GM21717 (cell line): ENCODE measurements at regions not wholly inside any gene's neighbourhood (a gene's known extent, or its start where the extent isn't known, plus 50 kb on each side); places are given as distances from the start of the nearest gene placed in this dataset.

Experiments used
- ATAC-seq: cut with Tn5 transposase; IDR thresholded peaks from one replicate; pipeline ENCODE4 v1.9.1; 2021; ENCODE audit warnings: mild to moderate bottlenecking, moderate library complexity; ENCODE audit not compliant: unreplicated experiment

- no peak for ATAC-seq
Observed at GRCh38 chr7:25279705-25280104, 51.4 kb upstream of the NPVF start.

GRCh38 chr7:25280181-25280580, 51.9 kb upstream of the NPVF start:
- ATAC-seq, result no peak

GRCh38 chr7:25282194-25282593, 53.9 kb upstream of the NPVF start:
- no peak for ATAC-seq

GRCh38 chr7:25286756-25287155, 58.5 kb upstream of the NPVF start:
- no peak for ATAC-seq

GRCh38 chr7:25287291-25287690, 59.0 kb upstream of the NPVF start:
- no peak for ATAC-seq

GRCh38 chr7:25288556-25289307, 60.4 kb upstream of the NPVF start:
- no peak for ATAC-seq

GRCh38 chr7:25289518-25289917, 61.2 kb upstream of the NPVF start:
- no peak for ATAC-seq

- no peak for ATAC-seq
Observed at GRCh38 chr7:25294624-25295023, 66.3 kb upstream of the NPVF start.

GRCh38 chr7:25295387-25295786, 67.1 kb upstream of the NPVF start:
- ATAC-seq, result no peak

GRCh38 chr7:25296086-25296485, 67.8 kb upstream of the NPVF start:
- ATAC-seq, result no peak

GRCh38 chr7:25297278-25297677, 69.0 kb upstream of the NPVF start:
- ATAC-seq, result no peak

- no peak for ATAC-seq
Observed at GRCh38 chr7:25303281-25304181, 75.2 kb upstream of the NPVF start.

GRCh38 chr7:25304691-25305090, 76.4 kb upstream of the NPVF start:
- ATAC-seq, result no peak

- no peak for ATAC-seq
Observed at GRCh38 chr7:25305831-25306230, 77.5 kb upstream of the NPVF start.

- ATAC-seq, result no peak
Observed at GRCh38 chr7:25307624-25308023, 79.3 kb upstream of the NPVF start.

GRCh38 chr7:25308246-25308645, 80.0 kb upstream of the NPVF start:
- no peak for ATAC-seq

- no peak for ATAC-seq
Observed at GRCh38 chr7:25308906-25309705, 80.8 kb upstream of the NPVF start.

GRCh38 chr7:25310896-25311295, 82.6 kb upstream of the NPVF start:
- no peak for ATAC-seq

- no peak for ATAC-seq
Observed at GRCh38 chr7:25311346-25311745, 83.1 kb upstream of the NPVF start.

GRCh38 chr7:25312968-25313367, 84.7 kb upstream of the NPVF start:
- ATAC-seq, result no peak

- ATAC-seq, result no peak
Observed at GRCh38 chr7:25313526-25313925, 85.2 kb upstream of the NPVF start.
